GM12801 (cell line): ENCODE measurements at regions not wholly inside any gene's neighbourhood (a gene's known extent, or its start where the extent isn't known, plus 50 kb on each side); places are given as distances from the start of the nearest gene placed in this dataset.

ENCODE experiments used
- TF ChIP-seq, protein P1 (sequence below): IDR thresholded peaks from one replicate; pipeline ENCODE4 v1.5.1; 2011; ENCODE audit warnings: control low read depth; ENCODE audit not compliant: insufficient read length; ENCODE audit errors: extremely low read depth

DNA sequence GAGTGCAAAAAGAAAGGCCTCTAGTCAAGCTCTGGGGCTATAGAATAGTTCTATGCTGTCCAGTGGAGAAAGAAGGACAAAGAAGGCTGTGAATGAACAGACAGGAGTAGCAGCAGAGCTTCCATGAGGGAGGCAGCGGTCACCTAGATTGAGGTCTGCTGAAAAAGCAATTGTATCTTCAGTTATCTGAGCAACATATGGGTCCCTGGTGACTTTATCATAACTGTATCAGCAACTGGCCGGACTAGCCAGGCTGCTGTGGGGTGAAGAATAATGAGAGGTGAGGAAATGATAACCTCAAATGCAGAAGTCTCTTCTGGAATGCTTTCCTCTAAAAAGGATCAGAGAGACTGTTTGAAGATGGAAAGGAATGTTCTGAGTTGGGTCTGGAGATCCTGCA is 971.3 kb upstream of the TMEM132C start:
- TF ChIP-seq, protein P1, sequence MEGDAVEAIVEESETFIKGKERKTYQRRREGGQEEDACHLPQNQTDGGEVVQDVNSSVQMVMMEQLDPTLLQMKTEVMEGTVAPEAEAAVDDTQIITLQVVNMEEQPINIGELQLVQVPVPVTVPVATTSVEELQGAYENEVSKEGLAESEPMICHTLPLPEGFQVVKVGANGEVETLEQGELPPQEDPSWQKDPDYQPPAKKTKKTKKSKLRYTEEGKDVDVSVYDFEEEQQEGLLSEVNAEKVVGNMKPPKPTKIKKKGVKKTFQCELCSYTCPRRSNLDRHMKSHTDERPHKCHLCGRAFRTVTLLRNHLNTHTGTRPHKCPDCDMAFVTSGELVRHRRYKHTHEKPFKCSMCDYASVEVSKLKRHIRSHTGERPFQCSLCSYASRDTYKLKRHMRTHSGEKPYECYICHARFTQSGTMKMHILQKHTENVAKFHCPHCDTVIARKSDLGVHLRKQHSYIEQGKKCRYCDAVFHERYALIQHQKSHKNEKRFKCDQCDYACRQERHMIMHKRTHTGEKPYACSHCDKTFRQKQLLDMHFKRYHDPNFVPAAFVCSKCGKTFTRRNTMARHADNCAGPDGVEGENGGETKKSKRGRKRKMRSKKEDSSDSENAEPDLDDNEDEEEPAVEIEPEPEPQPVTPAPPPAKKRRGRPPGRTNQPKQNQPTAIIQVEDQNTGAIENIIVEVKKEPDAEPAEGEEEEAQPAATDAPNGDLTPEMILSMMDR = no peak

DNA sequence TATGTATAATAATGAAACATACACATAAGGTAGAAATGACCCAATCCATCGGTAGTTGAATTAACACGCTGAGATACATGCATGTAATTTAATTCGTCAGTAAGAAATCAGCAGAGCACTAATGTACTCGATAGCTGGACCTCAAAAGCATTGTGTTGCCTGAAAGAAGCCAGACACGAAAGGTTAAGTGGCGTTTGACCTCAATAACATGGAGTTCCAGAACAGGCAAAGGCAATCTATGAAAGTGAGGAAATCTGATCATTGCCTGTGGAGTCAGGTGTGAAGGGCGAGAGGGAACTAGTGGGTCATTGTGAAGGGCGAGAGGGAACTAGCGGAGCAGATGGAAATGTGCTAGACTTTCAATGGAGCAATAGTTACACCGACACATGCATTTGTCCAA is 970.4 kb upstream of the TMEM132C start:
- TF ChIP-seq, protein P1 = no peak

DNA sequence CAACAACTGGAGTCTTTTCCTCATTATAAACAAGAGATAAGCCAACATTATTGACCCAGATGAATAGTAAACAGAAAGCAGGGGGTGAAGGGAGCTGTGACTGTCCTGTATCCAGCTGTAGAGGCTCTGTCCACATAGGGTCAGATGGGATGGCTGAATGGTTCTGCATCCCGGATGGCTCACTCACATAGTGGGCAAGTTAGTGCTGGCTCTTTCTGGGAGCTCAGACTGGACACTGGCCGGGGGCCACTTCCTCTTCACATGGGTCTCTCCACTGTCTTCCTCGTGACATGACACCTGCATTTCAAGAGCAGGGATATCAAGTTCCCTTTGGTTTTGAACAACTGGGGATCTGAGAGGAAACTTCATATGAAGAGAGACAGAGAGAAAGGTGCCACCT is 969.6 kb upstream of the TMEM132C start:
- TF ChIP-seq, protein P1 = no peak

DNA sequence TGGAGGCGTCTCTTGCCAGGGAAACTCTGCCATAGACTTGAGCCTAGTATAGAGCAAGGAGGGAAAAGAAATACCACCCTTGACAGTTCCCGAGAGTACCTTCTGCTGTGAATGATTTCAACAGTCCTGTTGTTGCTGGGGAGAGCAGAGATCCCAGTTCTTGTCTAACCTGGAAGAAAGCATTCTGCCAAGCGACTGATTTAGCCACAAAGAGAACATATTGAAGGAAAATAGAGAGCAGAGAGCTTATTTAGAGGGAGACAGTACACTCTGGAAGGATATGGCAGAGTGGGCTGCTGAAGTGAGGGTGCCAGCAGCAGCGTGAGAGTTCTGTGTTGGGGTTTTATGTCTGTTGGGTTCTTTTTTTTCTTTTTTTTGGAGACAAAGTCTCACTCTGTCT is 966.9 kb upstream of the TMEM132C start:
- TF ChIP-seq, protein P1 = no peak

DNA sequence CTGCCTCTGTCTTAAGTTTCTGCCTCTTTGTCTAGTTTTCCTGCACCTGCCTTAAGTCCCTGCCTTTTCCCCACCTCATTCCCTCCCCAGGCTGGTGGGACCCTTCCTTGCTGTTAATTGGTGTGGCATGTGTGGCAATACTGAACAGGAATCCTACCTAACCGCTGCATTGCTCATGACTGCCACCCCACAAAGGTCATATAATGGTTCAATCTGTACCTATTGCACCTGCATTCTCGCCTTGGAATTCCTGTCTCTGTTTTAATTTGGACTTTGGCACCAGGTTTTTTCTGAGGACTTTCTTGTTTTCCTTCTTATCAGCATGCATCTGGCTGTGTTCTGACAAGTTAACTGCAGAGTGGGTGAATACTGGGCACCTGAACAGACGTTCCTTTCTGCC is 966.2 kb upstream of the TMEM132C start:
- TF ChIP-seq, protein P1 = no peak

DNA sequence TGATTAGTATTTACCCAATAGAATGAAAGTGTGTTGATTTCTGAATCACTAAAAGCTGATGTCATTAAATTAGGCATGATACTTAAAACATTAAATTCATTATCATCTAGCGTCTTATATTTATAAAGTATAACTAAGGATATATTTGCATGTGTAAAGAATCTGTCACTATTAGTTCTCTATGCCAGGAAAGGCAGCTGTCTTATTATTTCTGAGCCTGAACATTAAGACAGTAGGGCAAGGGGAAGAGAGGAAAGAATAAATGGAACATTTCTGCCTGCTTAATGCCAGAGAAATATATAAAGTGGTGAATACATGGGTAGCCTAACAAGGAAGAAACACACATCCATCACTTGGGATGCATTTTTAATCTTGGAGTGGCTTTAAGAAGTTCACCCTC is 965.1 kb upstream of the TMEM132C start:
- TF ChIP-seq, protein P1 = no peak

DNA sequence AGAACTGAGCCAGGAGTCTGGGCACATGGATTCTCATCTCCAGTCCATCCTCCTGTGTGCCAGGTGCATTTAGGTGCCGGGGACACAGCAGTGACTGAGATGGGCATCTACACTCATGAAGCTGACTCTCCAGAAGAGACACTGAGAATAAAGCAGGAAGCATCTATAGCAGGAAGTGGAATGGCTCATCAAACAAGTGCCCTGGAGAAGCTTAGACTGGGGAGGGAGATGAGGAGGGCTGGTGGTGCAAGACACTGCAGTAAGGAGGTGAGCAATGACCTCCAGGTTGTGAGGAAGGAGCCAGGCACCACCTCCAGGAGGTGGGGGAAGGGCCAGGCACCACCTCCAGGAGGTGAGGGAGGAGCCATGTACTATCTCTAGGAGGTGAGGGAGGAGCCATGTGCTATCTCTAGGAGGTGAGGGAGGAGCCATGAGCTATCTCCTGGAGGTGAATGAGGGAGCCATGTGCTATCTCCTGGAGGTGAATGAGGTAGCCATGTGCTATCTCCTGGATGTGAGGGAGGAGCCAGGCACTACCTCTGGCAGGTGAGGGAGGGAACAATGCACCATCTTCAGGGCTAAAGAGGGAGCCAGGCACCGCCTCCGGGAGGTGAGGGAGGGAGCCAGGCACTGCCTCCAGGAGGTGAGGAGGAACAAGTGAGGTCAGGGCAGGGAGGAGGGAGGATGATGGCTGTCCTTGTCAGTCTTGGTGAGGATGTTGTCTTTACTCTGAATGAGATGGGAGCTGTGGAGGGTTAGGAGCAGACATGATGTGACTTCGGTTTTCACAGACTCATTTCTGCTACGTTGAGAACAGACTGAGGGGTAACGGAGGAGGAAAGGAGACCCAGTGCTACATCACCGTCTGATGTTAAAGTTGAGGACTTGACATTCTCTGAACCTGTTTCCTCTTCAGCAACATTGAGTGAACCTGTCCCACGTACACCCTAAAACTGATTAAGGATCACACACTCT is 961.9 kb upstream of the TMEM132C start:
- TF ChIP-seq, protein P1 = no peak
